ENCODE measurements at regions not wholly inside any gene's neighbourhood (a gene's known extent, or its start where the extent isn't known, plus 50 kb on each side); places are given as distances from the start of the nearest gene placed in this dataset.

GRCh38 chr15:91526424-91526823 lies 327.1 kb upstream of the SLCO3A1 start:
- H3K9me3 ChIP-seq = no peaks in the 10 kb centered on the region
- no peak for TF ChIP-seq CTCF (IDR thresholded peaks at IDR 0.05; ENCODE audit: low read depth, low read length)
- H3K4me1 ChIP-seq = no peaks in the 10 kb centered on the region; the same call in 1 of the 2 replicates
- no peak for DNase-seq
- no peaks in the 10 kb centered on the region for H3K36me3 ChIP-seq
- no peak overlapping the region for H3K4me3 ChIP-seq (ENCODE audit: low read depth, low read length)
- H3K27me3 ChIP-seq = no peaks in the 10 kb centered on the region

- no peak overlapping the region for H3K4me3 ChIP-seq (ENCODE audit: low read depth, low read length)
- H3K36me3 ChIP-seq = no peaks in the 10 kb centered on the region
- no peaks in the 10 kb centered on the region for H3K4me1 ChIP-seq
- DNase-seq = no peak
- no peaks in the 10 kb centered on the region for H3K9me3 ChIP-seq
- no peaks in the 10 kb centered on the region for H3K27me3 ChIP-seq
- TF ChIP-seq CTCF (IDR thresholded peaks at IDR 0.05; ENCODE audit: low read depth, low read length) = no peak
These were observed 324.7 kb upstream of the SLCO3A1 start for GRCh38 chr15:91528801-91529200.

GRCh38 chr15:91529534-91529933 lies 324.0 kb upstream of the SLCO3A1 start:
- H3K27me3 ChIP-seq = no peaks in the 10 kb centered on the region
- DNase-seq = no peak
- H3K4me3 ChIP-seq (ENCODE audit: low read depth, low read length) = no peak overlapping the region
- no peaks in the 10 kb centered on the region for H3K4me1 ChIP-seq
- no peaks in the 10 kb centered on the region for H3K9me3 ChIP-seq
- TF ChIP-seq CTCF (IDR thresholded peaks at IDR 0.05; ENCODE audit: low read depth, low read length) = no peak
- H3K36me3 ChIP-seq = no peaks in the 10 kb centered on the region

GRCh38 chr15:91530279-91530678 lies 323.2 kb upstream of the SLCO3A1 start:
- Histone ChIP-seq H3K27me3 (no peaks in the 10 kb centered on the region), H3K36me3 (no peaks in the 10 kb centered on the region), H3K4me1 (no peaks in the 10 kb centered on the region), H3K9me3 (no peaks in the 10 kb centered on the region), H3K4me3 (ENCODE audit: low read depth, low read length) (no peak overlapping the region)
- DNase-seq = no peak
- TF ChIP-seq CTCF (IDR thresholded peaks at IDR 0.05; ENCODE audit: low read depth, low read length) = no peak

- Histone ChIP-seq H3K9me3 (no peaks in the 10 kb centered on the region), H3K4me1 (peaks cover 4% of the 10 kb centered on the region), H3K27me3 (no peaks in the 10 kb centered on the region), H3K36me3 (no peaks in the 10 kb centered on the region), H3K4me3 (ENCODE audit: low read depth, low read length) (no peak overlapping the region)
- TF ChIP-seq CTCF (IDR thresholded peaks at IDR 0.05; ENCODE audit: low read depth, low read length) = no peak
- DNase-seq = no peak
These were observed 322.4 kb upstream of the SLCO3A1 start for GRCh38 chr15:91530956-91531582.

GRCh38 chr15:91534235-91534634 lies 319.3 kb upstream of the SLCO3A1 start:
- H3K36me3 ChIP-seq = no peaks in the 10 kb centered on the region
- TF ChIP-seq CTCF (IDR thresholded peaks at IDR 0.05; ENCODE audit: low read depth, low read length) = no peak
- no peaks in the 10 kb centered on the region for H3K9me3 ChIP-seq
- no peak overlapping the region for H3K4me3 ChIP-seq (ENCODE audit: low read depth, low read length)
- peaks cover 15% of the 10 kb centered on the region for H3K4me1 ChIP-seq
- no peaks in the 10 kb centered on the region for H3K27me3 ChIP-seq
- no peak for DNase-seq
